Esophagus muscularis mucosa (tissue), 4 donors: ENCODE measurements at regions not wholly inside any gene's neighbourhood (a gene's known extent, or its start where the extent isn't known, plus 50 kb on each side); places are given as distances from the start of the nearest gene placed in this dataset.
"Not testable (repeated sequence)": the region's sequence is repeated elsewhere in the genome, so short reads cannot be mapped to it uniquely, and the experiment has no call there.

Experiments used
- DNase-seq: peaks from one replicate; pipeline ENCODE4 v3.0.0-alpha.2; 2017; ENCODE audit errors: extremely low spot score
- H3K27ac ChIP-seq, 4 donors: fragments of 200-600 bp; sonication (generic); replicated peaks in 1 of 4; 1 replicate in 3 of 4; 2 replicates in 1 of 4; pipeline ENCODE4 v1.5.1; 2016 to 2019; ENCODE audit warnings: mild to moderate bottlenecking in 1 of 4
- H3K27me3 ChIP-seq, 4 donors: fragments of 200-600 bp; sonication (generic); one replicate each; pipeline versions ENCODE4 v1.5.1 to v1.6.0; 2016 to 2019
- H3K36me3 ChIP-seq, 4 donors: fragments of 200-600 bp; sonication (generic); one replicate each; pipeline ENCODE4 v1.5.1; 2016 to 2019
- H3K4me1 ChIP-seq, 4 donors: fragments of 200-600 bp; sonication (generic); one replicate each; pipeline ENCODE4 v1.5.1; 2016 to 2019
- H3K4me3 ChIP-seq, 4 donors: fragments of 200-600 bp; sonication (generic); 1 replicate in 2 of 4; 2 replicates in 2 of 4; pipeline ENCODE4 v1.5.1; 2016 to 2019; ENCODE audit warnings: mild to moderate bottlenecking in 4 of 4, moderate library complexity in 1 of 4
- H3K9me3 ChIP-seq, 4 donors: fragments of 200-600 bp; sonication (generic); 1 replicate in 3 of 4; 2 replicates in 1 of 4; pipeline ENCODE4 v1.5.1; 2016 to 2019
- EP300 ChIP-seq: sonication (generic); formaldehyde crosslinking; IDR thresholded peaks from one replicate; pipeline ENCODE4 v1.6.1; 2017; ENCODE audit warnings: antibody characterized with exemption
- POLR2A ChIP-seq: fragments of 450-650 bp; IDR thresholded peaks from one replicate; pipeline ENCODE4 v1.6.1; 2017; ENCODE audit warnings: antibody characterized with exemption, moderate library complexity, mild to moderate bottlenecking, low read depth
- POLR2AphosphoS5 ChIP-seq, 2 donors: sonication (generic); formaldehyde crosslinking; IDR thresholded peaks; one replicate each; pipeline ENCODE4 v1.6.1; 2017; ENCODE audit warnings: antibody characterized with exemption in 2 of 2
- WGBS: methylation state at CpG from one replicate; pipeline ENCODE4 v1.1.5; 2018; 5-methylcytosine and 5-hydroxymethylcytosine counted together
- intact Hi-C: fragments of 100-400 bp; cut with DNase I; formaldehyde crosslinking; loops from one replicate; pipeline ENCODE4 v1.15.1; 2023
- TF ChIP-seq, protein P1 (sequence below), 3 experiments: fragments of 200-600 bp in 2 of 3; fragments of 450-650 bp in 1 of 3; sonication (generic) in 2 of 3; IDR thresholded peaks; one replicate each; pipeline ENCODE4 v1.5.1; 2017 to 2019; ENCODE audit warnings: antibody characterized with exemption in 3 of 3, mild to moderate bottlenecking in 2 of 3, moderate library complexity in 1 of 3

DNA sequence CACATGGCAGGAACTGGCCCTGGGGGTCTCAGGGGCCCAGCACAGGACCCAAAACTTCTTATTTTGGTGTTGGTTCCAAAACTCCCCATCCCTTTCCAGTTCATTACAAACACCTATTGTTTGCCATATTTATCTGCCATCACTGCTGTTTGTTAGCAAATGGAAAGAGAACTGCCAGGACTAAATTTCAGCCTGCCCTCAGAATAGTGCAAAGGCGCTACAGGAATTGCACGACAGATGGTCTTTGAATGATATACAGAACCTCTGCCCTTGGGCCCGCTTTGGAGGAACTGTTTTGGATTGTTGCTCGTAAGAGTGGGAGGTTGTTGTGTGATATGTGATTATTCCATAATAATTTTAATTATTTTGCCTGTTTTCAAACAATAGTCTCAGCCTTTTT, 199.0 kb upstream of the FBXL4 start:
- WGBS: 62% methylated on average over 4 of the region's 4 CpGs
- DNase-seq: peak; percentile 55
- Histone ChIP-seq H3K36me3 (no peaks in the 10 kb centered on the region), H3K27ac (no peak overlapping the region), H3K4me1 (no peaks in the 10 kb centered on the region), H3K9me3 (no peaks in the 10 kb centered on the region), H3K27me3 (peaks cover 0 to 3% (median 0%) of the 10 kb centered on the region in 4 donors), H3K4me3 (no peak overlapping the region)
- intact Hi-C loops: no loop called here
- TF ChIP-seq, protein P1, sequence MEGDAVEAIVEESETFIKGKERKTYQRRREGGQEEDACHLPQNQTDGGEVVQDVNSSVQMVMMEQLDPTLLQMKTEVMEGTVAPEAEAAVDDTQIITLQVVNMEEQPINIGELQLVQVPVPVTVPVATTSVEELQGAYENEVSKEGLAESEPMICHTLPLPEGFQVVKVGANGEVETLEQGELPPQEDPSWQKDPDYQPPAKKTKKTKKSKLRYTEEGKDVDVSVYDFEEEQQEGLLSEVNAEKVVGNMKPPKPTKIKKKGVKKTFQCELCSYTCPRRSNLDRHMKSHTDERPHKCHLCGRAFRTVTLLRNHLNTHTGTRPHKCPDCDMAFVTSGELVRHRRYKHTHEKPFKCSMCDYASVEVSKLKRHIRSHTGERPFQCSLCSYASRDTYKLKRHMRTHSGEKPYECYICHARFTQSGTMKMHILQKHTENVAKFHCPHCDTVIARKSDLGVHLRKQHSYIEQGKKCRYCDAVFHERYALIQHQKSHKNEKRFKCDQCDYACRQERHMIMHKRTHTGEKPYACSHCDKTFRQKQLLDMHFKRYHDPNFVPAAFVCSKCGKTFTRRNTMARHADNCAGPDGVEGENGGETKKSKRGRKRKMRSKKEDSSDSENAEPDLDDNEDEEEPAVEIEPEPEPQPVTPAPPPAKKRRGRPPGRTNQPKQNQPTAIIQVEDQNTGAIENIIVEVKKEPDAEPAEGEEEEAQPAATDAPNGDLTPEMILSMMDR (IDR thresholded peaks at IDR 0.05): no peak
- TF ChIP-seq EP300 (no peak), POLR2AphosphoS5 (IDR thresholded peaks at IDR 0.05) (no peak), POLR2A (no peak)

DNA sequence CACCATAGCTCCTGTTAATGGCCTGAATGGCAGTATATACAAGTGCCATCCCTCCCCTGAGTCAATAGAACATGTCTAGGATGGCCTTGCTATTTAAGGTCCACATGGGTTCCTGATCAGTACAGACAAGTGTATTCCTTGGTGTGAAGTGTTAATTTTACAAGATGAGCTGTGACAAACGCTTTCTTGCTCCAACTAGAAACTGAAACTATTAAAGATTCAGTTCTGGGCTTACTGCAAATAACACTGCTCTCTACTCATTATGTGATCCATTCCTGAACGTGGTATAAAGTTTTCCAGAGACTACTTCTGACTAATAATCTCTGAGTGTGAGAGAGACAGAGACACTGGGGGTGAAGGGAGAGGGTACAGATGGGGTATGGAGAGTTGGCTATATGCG, 198.0 kb upstream of the FBXL4 start:
- peaks cover 0 to 4% (median 0%) of the 10 kb centered on the region in 4 donors for H3K27me3 ChIP-seq
- intact Hi-C loops: no loop called here
- no peak overlapping the region for H3K4me3 ChIP-seq
- no peaks in the 10 kb centered on the region for H3K36me3 ChIP-seq
- peak; percentile 37 for DNase-seq
- no peak overlapping the region for H3K27ac ChIP-seq
- TF ChIP-seq, protein P1 (IDR thresholded peaks at IDR 0.05): no peak
- TF ChIP-seq POLR2AphosphoS5 (IDR thresholded peaks at IDR 0.05) (no peak), EP300 (no peak), POLR2A (no peak)
- WGBS: 60% methylated on average over 2 of the region's 3 CpGs
- H3K4me1 ChIP-seq: no peaks in the 10 kb centered on the region
- H3K9me3 ChIP-seq: no peaks in the 10 kb centered on the region

DNA sequence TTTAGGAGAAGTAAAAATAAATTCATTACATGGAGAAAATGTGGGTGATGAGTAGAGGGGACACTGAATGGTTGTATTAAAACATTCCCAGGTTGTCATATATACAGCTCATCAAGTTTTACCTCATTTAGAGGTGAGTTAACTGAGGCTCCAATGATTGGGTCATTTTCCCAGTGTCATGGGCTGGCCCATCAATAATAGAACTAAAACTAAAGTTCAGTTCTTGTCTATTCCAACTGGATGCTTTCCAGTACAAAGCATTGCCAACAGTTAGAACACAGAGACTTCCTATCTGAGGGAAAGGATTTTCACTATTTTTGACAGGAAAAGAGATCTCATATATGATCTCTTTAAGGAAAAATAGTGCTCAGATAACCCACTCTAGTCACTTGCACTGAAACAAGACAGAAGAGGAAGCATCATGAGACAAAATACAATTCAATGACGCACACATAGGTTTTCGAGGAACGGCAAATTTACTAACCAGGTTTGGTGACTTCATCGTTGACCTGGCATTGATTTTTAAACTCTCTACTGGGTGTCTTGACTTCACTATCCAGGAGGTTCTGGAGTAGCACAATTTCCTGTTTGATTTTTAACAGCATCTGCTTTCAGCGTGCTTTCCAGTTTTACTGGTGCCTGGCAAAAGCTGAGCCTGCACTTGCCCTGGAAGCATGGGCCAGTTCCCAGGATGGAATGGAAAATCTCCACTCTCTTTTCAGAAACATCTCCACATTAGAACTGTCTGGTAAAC, 195.5 kb upstream of the FBXL4 start:
- 87% methylated on average over 5 of the region's 5 CpGs for WGBS
- DNase-seq: peak; percentile 62
- Histone ChIP-seq H3K36me3 (no peaks in the 10 kb centered on the region), H3K4me1 (no peaks in the 10 kb centered on the region), H3K4me3 (no peak overlapping the region), H3K9me3 (no peaks in the 10 kb centered on the region), H3K27ac (no peak overlapping the region), H3K27me3 (peaks cover 0 to 4% (median 0%) of the 10 kb centered on the region in 4 donors)
- intact Hi-C loops: no loop called here
- TF ChIP-seq EP300 (no peak), POLR2A (no peak), POLR2AphosphoS5 (IDR thresholded peaks at IDR 0.05) (no peak)
- TF ChIP-seq, protein P1 (IDR thresholded peaks at IDR 0.05): no peak

DNA sequence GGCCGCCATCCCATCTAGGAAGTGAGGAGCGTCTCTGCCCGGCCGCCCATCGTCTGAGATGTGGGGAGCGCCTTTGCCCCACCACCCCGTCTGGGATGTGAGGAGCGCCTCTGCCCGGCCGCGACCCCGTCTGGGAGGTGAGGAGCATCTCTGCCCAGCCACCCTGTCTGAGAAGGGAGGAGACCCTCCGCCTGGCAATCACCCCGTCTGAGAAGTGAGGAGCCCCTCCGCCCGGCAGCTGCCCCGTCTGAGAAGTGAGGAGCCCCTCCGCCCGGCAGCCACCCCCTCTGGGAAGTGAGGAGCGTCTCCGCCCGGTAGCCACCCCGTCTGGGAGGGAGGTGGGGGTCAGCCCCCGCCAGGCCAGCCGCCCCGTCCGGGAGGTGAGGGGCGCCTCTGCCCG, 194.2 kb upstream of the FBXL4 start:
- H3K4me1 ChIP-seq, intact Hi-C loops, H3K4me3 ChIP-seq, H3K27me3 ChIP-seq, H3K36me3 ChIP-seq, H3K27ac ChIP-seq, H3K9me3 ChIP-seq: not testable (repeated sequence)
- 95% methylated on average over 4 of the region's 29 CpGs for WGBS
- peak; percentile 29 for DNase-seq

DNA sequence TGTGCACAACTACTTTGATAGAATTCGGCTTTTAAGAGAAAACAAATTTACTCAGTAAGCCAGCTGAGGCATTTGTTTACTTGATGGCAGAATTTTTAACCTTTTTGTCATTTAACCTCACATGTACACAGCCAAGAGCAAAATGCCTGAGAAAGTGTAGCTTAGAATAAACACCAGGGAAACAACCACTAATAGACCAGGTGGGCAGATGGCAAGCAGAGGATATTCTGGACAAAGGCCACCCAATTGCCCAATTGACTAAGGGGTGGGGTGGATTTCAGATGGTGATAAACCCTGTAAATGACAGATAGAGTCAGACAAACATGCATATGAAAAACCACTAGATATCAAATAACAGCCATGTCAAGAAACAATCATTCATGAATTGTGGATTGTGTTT, 190.7 kb upstream of the FBXL4 start:
- no peak overlapping the region for H3K27ac ChIP-seq
- DNase-seq: no peak
- WGBS: 68% methylated on average over 1 of the region's 1 CpG
- intact Hi-C loops: no loop called here
- no peaks in the 10 kb centered on the region for H3K4me1 ChIP-seq
- TF ChIP-seq POLR2AphosphoS5 (IDR thresholded peaks at IDR 0.05) (no peak), POLR2A (no peak), EP300 (no peak)
- TF ChIP-seq, protein P1 (IDR thresholded peaks at IDR 0.05): no peak
- H3K27me3 ChIP-seq: peaks cover 0 to 4% (median 0%) of the 10 kb centered on the region in 4 donors
- H3K4me3 ChIP-seq: no peak overlapping the region
- no peaks in the 10 kb centered on the region for H3K36me3 ChIP-seq
- H3K9me3 ChIP-seq: no peaks in the 10 kb centered on the region
